HG02943 (cell line): ENCODE measurements at regions not wholly inside any gene's neighbourhood (a gene's known extent, or its start where the extent isn't known, plus 50 kb on each side); places are given as distances from the start of the nearest gene placed in this dataset.
A peak's percentile ranks its signal among the peaks of the same experiment; 100 is the strongest.
"Not testable (repeated sequence)": the region's sequence is repeated elsewhere in the genome, so short reads cannot be mapped to it uniquely, and the experiment has no call there.

Experiments
- ATAC-seq: cut with Tn5 transposase; IDR thresholded peaks from one replicate; pipeline ENCODE4 v1.9.1; 2021; ENCODE audit warnings: mild to moderate bottlenecking, low read depth, moderate library complexity; ENCODE audit not compliant: unreplicated experiment

GRCh38 chr9:78704153-78704552 is 407.2 kb downstream of the PSAT1 start:
- not testable (repeated sequence) for ATAC-seq

GRCh38 chr9:78707080-78707479 is 410.2 kb downstream of the PSAT1 start:
- peak; percentile 35 for ATAC-seq

GRCh38 chr9:78707481-78707991 is 410.6 kb downstream of the PSAT1 start:
- peak; percentile 80 for ATAC-seq

GRCh38 chr9:78712903-78713613 is 416.1 kb downstream of the PSAT1 start:
- ATAC-seq: no peak

GRCh38 chr9:78713614-78714405 is 416.9 kb downstream of the PSAT1 start:
- ATAC-seq: no peak

GRCh38 chr9:78714576-78714975 is 417.7 kb downstream of the PSAT1 start:
- no peak for ATAC-seq

- not testable (repeated sequence) for ATAC-seq
These were observed 422.1 kb downstream of the PSAT1 start for GRCh38 chr9:78719029-78719428.

GRCh38 chr9:78724896-78725295 is 428.0 kb downstream of the PSAT1 start:
- no peak for ATAC-seq

- ATAC-seq: no peak
These were observed 428.6 kb downstream of the PSAT1 start for GRCh38 chr9:78725503-78725902.

- ATAC-seq: no peak
These were observed 448.4 kb downstream of the PSAT1 start for GRCh38 chr9:78745331-78745730.

- no peak for ATAC-seq
These were observed 449.1 kb downstream of the PSAT1 start for GRCh38 chr9:78746010-78746409.

GRCh38 chr9:78753039-78753438 is 456.1 kb downstream of the PSAT1 start:
- no peak for ATAC-seq

GRCh38 chr9:78756813-78757510 is 460.0 kb downstream of the PSAT1 start:
- ATAC-seq: no peak

- no peak for ATAC-seq
These were observed 466.5 kb downstream of the PSAT1 start for GRCh38 chr9:78763424-78763823.

- ATAC-seq: no peak
These were observed 468.9 kb downstream of the PSAT1 start for GRCh38 chr9:78765861-78766260.

GRCh38 chr9:78767490-78767889 is 470.6 kb downstream of the PSAT1 start:
- ATAC-seq: no peak

GRCh38 chr9:78769690-78770089 is 472.8 kb downstream of the PSAT1 start:
- no peak for ATAC-seq

GRCh38 chr9:78775211-78775610 is 478.3 kb downstream of the PSAT1 start:
- no peak for ATAC-seq

- ATAC-seq: no peak
These were observed 478.9 kb downstream of the PSAT1 start for GRCh38 chr9:78775696-78776295.

GRCh38 chr9:78777747-78778146 is 480.8 kb downstream of the PSAT1 start:
- no peak for ATAC-seq

- ATAC-seq: no peak
These were observed 481.4 kb downstream of the PSAT1 start for GRCh38 chr9:78778318-78778717.
